OCI-LY1 (cell line): ENCODE measurements at regions not wholly inside any gene's neighbourhood (a gene's known extent, or its start where the extent isn't known, plus 50 kb on each side); places are given as distances from the start of the nearest gene placed in this dataset.

Experiments used
- H2AFZ ChIP-seq: fragments of 200-600 bp; sonication (generic), shearing (Covaris generic); 2 replicates; pipeline ENCODE4 v1.6.0; 2014; ENCODE audit warnings: antibody characterized with exemption, mild to moderate bottlenecking, low read length
- H3F3A ChIP-seq: fragments of 200-600 bp; sonication (generic), shearing (Covaris generic); 2 replicates; pipeline ENCODE4 v1.6.0; 2014; ENCODE audit warnings: mild to moderate bottlenecking, antibody characterized with exemption, low read length, moderate library complexity; ENCODE audit not compliant: insufficient read depth
- H3K27ac ChIP-seq: fragments of 200-600 bp; sonication (generic); 2 replicates; pipeline ENCODE4 v1.5.1; 2014; ENCODE audit warnings: low read length, mixed run types, mild to moderate bottlenecking, low read depth; ENCODE audit not compliant: poor library complexity, severe bottlenecking
- H3K27me3 ChIP-seq: fragments of 200-600 bp; sonication (generic); 2 replicates; pipeline ENCODE4 v1.6.0; 2014; ENCODE audit warnings: antibody characterized with exemption, mild to moderate bottlenecking, low read length, moderate library complexity; ENCODE audit not compliant: insufficient read depth
- H3K36me3 ChIP-seq: fragments of 200-600 bp; sonication (generic); 2 replicates; pipeline ENCODE4 v1.6.1; 2014; ENCODE audit warnings: mild to moderate bottlenecking, antibody characterized with exemption, low read length, moderate library complexity, mixed read lengths; ENCODE audit not compliant: insufficient read depth
- H3K4me1 ChIP-seq: fragments of 200-600 bp; sonication (generic); 2 replicates; pipeline ENCODE4 v1.5.1; 2014; ENCODE audit warnings: mild to moderate bottlenecking, low read length, moderate library complexity; ENCODE audit not compliant: insufficient read depth, severe bottlenecking
- H3K4me2 ChIP-seq: fragments of 200-600 bp; sonication (generic), shearing (Covaris generic); 2 replicates; pipeline ENCODE4 v1.6.1; 2014; ENCODE audit warnings: low read length
- H3K4me3 ChIP-seq: fragments of 200-600 bp; sonication (generic); 2 replicates; pipeline ENCODE4 v1.5.1; 2014; ENCODE audit warnings: low read length, low read depth, mild to moderate bottlenecking, mixed read lengths; ENCODE audit not compliant: poor library complexity, severe bottlenecking
- H3K79me2 ChIP-seq: fragments of 200-600 bp; shearing (Covaris generic); 2 replicates; pipeline ENCODE4 v1.6.1; 2016; ENCODE audit warnings: mixed run types, low read length, mixed read lengths; ENCODE audit not compliant: insufficient read depth
- H3K9ac ChIP-seq: fragments of 200-600 bp; sonication (generic), shearing (Covaris generic); 2 replicates; pipeline ENCODE4 v1.6.1; 2014; ENCODE audit warnings: mild to moderate bottlenecking, low read length, mixed read lengths
- H3K9me2 ChIP-seq: fragments of 200-600 bp; sonication (generic), shearing (Covaris generic); 2 replicates; pipeline ENCODE4 v1.6.1; 2014; ENCODE audit warnings: low read depth, mild to moderate bottlenecking, low read length, mixed read lengths
- H3K9me3 ChIP-seq: fragments of 200-600 bp; shearing (Covaris generic); 2 replicates; pipeline ENCODE4 v1.6.1; 2014; ENCODE audit warnings: low read length, mixed read lengths
- H4K20me1 ChIP-seq: fragments of 200-600 bp; sonication (generic), shearing (Covaris generic); 2 replicates; pipeline ENCODE4 v1.6.0; 2016; ENCODE audit warnings: mild to moderate bottlenecking, low read length; ENCODE audit not compliant: insufficient read depth
- EZH2 ChIP-seq: fragments of 200-600 bp; sonication (generic), shearing (Covaris generic); IDR thresholded peaks from 2 replicates; pipeline ENCODE4 v1.8.0; 2017; ENCODE audit warnings: borderline replicate concordance, mixed run types, mild to moderate bottlenecking, antibody characterized with exemption, low read length, moderate library complexity, mixed read lengths
- TF ChIP-seq, protein P1 (sequence below): fragments of 200-600 bp; sonication (generic), shearing (Covaris generic); IDR thresholded peaks from 2 replicates; pipeline ENCODE4 v1.5.1; 2017; ENCODE audit warnings: mild to moderate bottlenecking, antibody characterized with exemption, low read length, moderate library complexity, mixed read lengths

DNA sequence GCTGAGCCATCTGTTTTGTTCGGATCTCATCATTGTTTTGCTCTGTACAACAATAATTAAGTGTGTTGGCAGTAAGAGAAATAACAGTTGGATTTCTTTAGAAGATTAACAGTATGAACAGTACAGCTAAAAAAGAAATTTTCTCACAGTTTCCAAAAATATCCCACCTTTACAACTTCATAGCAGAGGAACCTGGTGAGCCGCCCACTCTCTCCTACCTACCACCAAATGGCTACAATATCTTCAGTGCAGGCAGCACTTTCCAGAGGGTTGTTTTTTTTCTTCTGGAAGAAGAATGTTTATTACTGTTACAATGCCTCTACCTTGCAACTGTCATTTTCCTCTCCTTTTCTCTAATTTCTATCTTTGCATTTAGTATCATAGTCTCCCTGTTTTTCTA is 1577.5 kb upstream of the PRR20A start:
- Histone ChIP-seq H3K4me1 (no peaks in the 10 kb centered on the region), H3K4me3 (no peak overlapping the region), H3F3A (no peaks in the 10 kb centered on the region), H3K9me2 (no peaks in the 10 kb centered on the region), H3K36me3 (no peaks in the 10 kb centered on the region), H3K9ac (no peak overlapping the region), H3K4me2 (no peak overlapping the region), H3K27me3 (no peaks in the 10 kb centered on the region), H3K27ac (no peak overlapping the region), H3K79me2 (no peaks in the 10 kb centered on the region), H4K20me1 (no peaks in the 10 kb centered on the region), H2AFZ (no peak overlapping the region), H3K9me3 (no peaks in the 10 kb centered on the region)
- TF ChIP-seq EZH2 = no peak
- TF ChIP-seq, protein P1, sequence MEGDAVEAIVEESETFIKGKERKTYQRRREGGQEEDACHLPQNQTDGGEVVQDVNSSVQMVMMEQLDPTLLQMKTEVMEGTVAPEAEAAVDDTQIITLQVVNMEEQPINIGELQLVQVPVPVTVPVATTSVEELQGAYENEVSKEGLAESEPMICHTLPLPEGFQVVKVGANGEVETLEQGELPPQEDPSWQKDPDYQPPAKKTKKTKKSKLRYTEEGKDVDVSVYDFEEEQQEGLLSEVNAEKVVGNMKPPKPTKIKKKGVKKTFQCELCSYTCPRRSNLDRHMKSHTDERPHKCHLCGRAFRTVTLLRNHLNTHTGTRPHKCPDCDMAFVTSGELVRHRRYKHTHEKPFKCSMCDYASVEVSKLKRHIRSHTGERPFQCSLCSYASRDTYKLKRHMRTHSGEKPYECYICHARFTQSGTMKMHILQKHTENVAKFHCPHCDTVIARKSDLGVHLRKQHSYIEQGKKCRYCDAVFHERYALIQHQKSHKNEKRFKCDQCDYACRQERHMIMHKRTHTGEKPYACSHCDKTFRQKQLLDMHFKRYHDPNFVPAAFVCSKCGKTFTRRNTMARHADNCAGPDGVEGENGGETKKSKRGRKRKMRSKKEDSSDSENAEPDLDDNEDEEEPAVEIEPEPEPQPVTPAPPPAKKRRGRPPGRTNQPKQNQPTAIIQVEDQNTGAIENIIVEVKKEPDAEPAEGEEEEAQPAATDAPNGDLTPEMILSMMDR = no peak

DNA sequence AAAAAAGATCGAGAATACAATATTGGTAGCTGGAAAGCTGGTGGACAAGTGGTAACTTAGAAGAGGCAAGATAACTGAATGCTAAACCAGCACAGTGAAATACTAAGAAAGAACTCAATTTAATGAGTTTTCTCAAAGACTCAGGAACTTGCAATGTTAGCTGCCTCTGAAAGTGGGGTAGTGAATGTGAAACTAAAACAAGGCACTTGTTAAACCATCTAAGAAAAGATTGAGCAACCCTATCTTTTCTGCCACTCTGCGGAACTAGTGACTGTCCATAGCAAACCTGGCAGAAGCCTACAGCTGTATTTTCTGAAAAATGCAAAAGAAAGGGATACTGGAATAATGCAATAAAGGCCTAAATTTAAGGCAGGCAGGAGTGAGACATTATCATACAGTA is 1574.4 kb upstream of the PRR20A start:
- H4K20me1 ChIP-seq = no peaks in the 10 kb centered on the region

DNA sequence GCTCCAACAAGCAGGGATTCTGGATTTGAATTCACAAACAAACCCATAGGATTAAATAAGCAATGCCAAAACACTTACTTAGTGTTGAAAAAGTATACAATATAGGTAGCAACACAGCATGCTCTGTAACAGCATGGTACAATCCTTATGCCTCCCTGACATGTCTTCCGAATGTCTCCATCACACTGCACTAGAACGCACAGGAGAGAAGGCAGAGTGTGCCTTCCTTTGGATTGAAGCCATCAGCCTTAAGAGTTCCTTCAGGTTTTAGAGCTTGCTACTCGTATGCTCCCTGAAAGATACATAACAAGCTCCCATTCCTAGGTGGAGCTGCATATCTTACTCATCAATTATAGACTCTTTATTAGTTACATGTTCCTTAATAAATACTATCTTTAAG is 1573.9 kb upstream of the PRR20A start:
- Histone ChIP-seq H3K4me2 (no peak overlapping the region), H3F3A (no peaks in the 10 kb centered on the region), H3K27me3 (no peaks in the 10 kb centered on the region), H3K27ac (no peak overlapping the region), H3K9me3 (no peaks in the 10 kb centered on the region), H3K9me2 (no peaks in the 10 kb centered on the region), H3K79me2 (no peaks in the 10 kb centered on the region), H3K9ac (no peak overlapping the region), H2AFZ (no peak overlapping the region), H3K4me3 (no peak overlapping the region), H3K4me1 (no peaks in the 10 kb centered on the region), H3K36me3 (no peaks in the 10 kb centered on the region), H4K20me1 (no peaks in the 10 kb centered on the region)
- TF ChIP-seq, protein P1 = no peak
- TF ChIP-seq EZH2 = no peak

More for the DNA sequence above, 1574.4 kb upstream of the PRR20A start:
- no peak overlapping the region for H3K4me2 ChIP-seq
- H3K36me3 ChIP-seq = no peaks in the 10 kb centered on the region
- H3K4me1 ChIP-seq = no peaks in the 10 kb centered on the region
- no peak overlapping the region for H3K9ac ChIP-seq
- no peak overlapping the region for H3K4me3 ChIP-seq
- TF ChIP-seq EZH2 = no peak
- TF ChIP-seq, protein P1 = no peak
- H3K9me2 ChIP-seq = no peaks in the 10 kb centered on the region
- no peaks in the 10 kb centered on the region for H3K79me2 ChIP-seq
- no peak overlapping the region for H2AFZ ChIP-seq
- no peaks in the 10 kb centered on the region for H3K27me3 ChIP-seq
- no peak overlapping the region for H3K27ac ChIP-seq
- H3F3A ChIP-seq = no peaks in the 10 kb centered on the region
- H3K9me3 ChIP-seq = no peaks in the 10 kb centered on the region
